Mesenchymal stem cell (in vitro differentiated cells and primary cell): ENCODE measurements at regions not wholly inside any gene's neighbourhood (a gene's known extent, or its start where the extent isn't known, plus 50 kb on each side); places are given as distances from the start of the nearest gene placed in this dataset.

Source experiments
- DNase-seq: peaks from one replicate; pipeline ENCODE4 v3.0.0-alpha.2; 2013
- H2AFZ ChIP-seq: one replicate; pipeline ENCODE4 v1.6.1; 2013; ENCODE audit warnings: low read depth, mild to moderate bottlenecking, control low read depth, inconsistent platforms, low read length, moderate library complexity
- H2AK5ac ChIP-seq: 2 replicates; pipeline ENCODE4 v1.6.1; 2013; ENCODE audit warnings: low read length, moderate library complexity, mild to moderate bottlenecking, inconsistent platforms; ENCODE audit not compliant: severe bottlenecking
- H2BK120ac ChIP-seq: one replicate; pipeline ENCODE4 v1.6.1; 2013; ENCODE audit warnings: low read depth, mild to moderate bottlenecking, inconsistent platforms, low read length, moderate library complexity
- H2BK12ac ChIP-seq, 2 experiments: one replicate each; pipeline ENCODE4 v1.6.1; 2013; ENCODE audit warnings: inconsistent platforms in 2 of 2, low read length in 2 of 2, mild to moderate bottlenecking in 2 of 2, moderate library complexity in 2 of 2, control low read depth in 1 of 2
- H2BK15ac ChIP-seq: one replicate; pipeline ENCODE4 v1.6.1; 2013; ENCODE audit warnings: mild to moderate bottlenecking, low read depth, inconsistent platforms; ENCODE audit not compliant: poor library complexity, severe bottlenecking
- H2BK5ac ChIP-seq: 2 replicates; pipeline ENCODE4 v1.6.1; 2013; ENCODE audit warnings: low read depth, mild to moderate bottlenecking, low read length, control low read depth, inconsistent platforms; ENCODE audit not compliant: poor library complexity, severe bottlenecking
- H3K14ac ChIP-seq, 2 experiments: one replicate each; pipeline ENCODE4 v1.6.1; 2013; ENCODE audit warnings: inconsistent platforms in 2 of 2, low read length in 2 of 2, control low read depth in 1 of 2, mild to moderate bottlenecking in 1 of 2, moderate library complexity in 1 of 2
- H3K18ac ChIP-seq, 2 experiments: one replicate each; pipeline ENCODE4 v1.6.1; 2013; ENCODE audit warnings: inconsistent platforms in 2 of 2, low read length in 2 of 2, control low read depth in 1 of 2, low read depth in 1 of 2, mild to moderate bottlenecking in 1 of 2
- H3K23ac ChIP-seq, 2 experiments: one replicate each; pipeline ENCODE4 v1.6.1; 2013; ENCODE audit warnings: inconsistent platforms in 2 of 2, low read length in 2 of 2, mild to moderate bottlenecking in 2 of 2, moderate library complexity in 2 of 2, control low read depth in 1 of 2
- H3K27ac ChIP-seq: 2 replicates; pipeline ENCODE4 v1.5.1; 2013; ENCODE audit warnings: mild to moderate bottlenecking, moderate library complexity, low read length, control low read depth, inconsistent platforms; ENCODE audit not compliant: poor library complexity, severe bottlenecking
- H3K27me3 ChIP-seq, 2 experiments: 2 replicates each; pipeline versions ENCODE4 v1.6.1 to v1.7.0; 2013; ENCODE audit warnings: low read length in 2 of 2, mild to moderate bottlenecking in 2 of 2, moderate library complexity in 2 of 2, control low read depth in 1 of 2, inconsistent platforms in 1 of 2; ENCODE audit not compliant: control insufficient read depth in 1 of 2, insufficient read depth in 1 of 2
- H3K36me3 ChIP-seq, 2 experiments: 2 replicates each; pipeline versions ENCODE4 v1.6.1 to v1.7.0; 2013; ENCODE audit warnings: low read length in 2 of 2, control low read depth in 1 of 2, inconsistent platforms in 1 of 2, low read depth in 1 of 2, mild to moderate bottlenecking in 1 of 2; ENCODE audit not compliant: insufficient read depth in 2 of 2, control insufficient read depth in 1 of 2
- H3K4ac ChIP-seq, 2 experiments: one replicate each; pipeline ENCODE4 v1.6.1; 2013; ENCODE audit warnings: inconsistent platforms in 2 of 2, low read length in 2 of 2, mild to moderate bottlenecking in 2 of 2, moderate library complexity in 2 of 2, control low read depth in 1 of 2, low read depth in 1 of 2
- H3K4me1 ChIP-seq: 2 replicates; pipeline ENCODE4 v1.6.1; 2013; ENCODE audit warnings: low read depth, low read length, control low read depth; ENCODE audit not compliant: control insufficient read depth, insufficient read depth
- H3K4me2 ChIP-seq: 2 replicates; pipeline ENCODE4 v1.6.1; 2013; ENCODE audit warnings: low read length, mild to moderate bottlenecking, inconsistent platforms; ENCODE audit not compliant: poor library complexity, severe bottlenecking
- H3K4me3 ChIP-seq, 2 experiments: 2 replicates each; pipeline versions ENCODE4 v1.5.1 to v1.7.0; 2013; ENCODE audit warnings: low read length in 2 of 2, mild to moderate bottlenecking in 2 of 2, control low read depth in 1 of 2, low read depth in 1 of 2; ENCODE audit not compliant: insufficient read depth in 1 of 2
- H3K79me1 ChIP-seq: replicated peaks from 2 replicates; pipeline ENCODE4 v1.6.1; 2013; ENCODE audit warnings: mild to moderate bottlenecking, control low read depth, low read length, inconsistent platforms; ENCODE audit not compliant: poor library complexity, severe bottlenecking
- H3K9ac ChIP-seq: 2 replicates; pipeline ENCODE4 v1.7.0; 2013; ENCODE audit warnings: mild to moderate bottlenecking, low read length, moderate library complexity
- H3K9me3 ChIP-seq: 2 replicates; pipeline ENCODE4 v1.7.0; 2013; ENCODE audit warnings: mild to moderate bottlenecking, low read length; ENCODE audit not compliant: control insufficient read depth
- H4K8ac ChIP-seq: one replicate; pipeline ENCODE4 v1.6.1; 2013; ENCODE audit warnings: inconsistent platforms, mild to moderate bottlenecking, low read length, moderate library complexity
- H4K91ac ChIP-seq: one replicate; pipeline ENCODE4 v1.6.1; 2013; ENCODE audit warnings: mild to moderate bottlenecking, low read length, inconsistent platforms
- WGBS: methylation state at CpG from one replicate; pipeline ENCODE4 v1.1.7; 2013; ENCODE audit warnings: mixed read lengths; 5-methylcytosine and 5-hydroxymethylcytosine counted together

DNA sequence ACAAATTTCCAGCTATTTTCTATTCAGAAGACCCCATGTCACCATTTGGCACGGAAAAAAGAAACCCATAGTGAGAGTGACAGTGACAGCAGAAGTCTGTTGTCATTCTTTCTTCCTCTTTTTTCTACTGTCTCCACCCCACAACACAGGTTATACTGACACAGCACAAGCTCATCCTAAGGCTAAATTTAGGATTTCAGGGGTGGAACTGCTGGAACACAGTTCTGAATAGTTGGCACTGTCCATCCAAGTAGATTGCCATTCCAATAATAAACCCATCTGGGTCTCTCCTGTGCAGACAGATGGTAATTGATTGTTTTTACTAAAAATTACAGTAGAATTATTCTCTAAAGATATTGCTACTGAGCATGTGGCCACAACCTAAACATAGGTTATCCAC lies 95.2 kb upstream of the C11orf87 start:
- Histone ChIP-seq H2BK120ac (no peak overlapping the region), H3K27ac (no peak overlapping the region), H3K18ac (no peak overlapping the region), H4K91ac (no peak overlapping the region), H3K4ac (no peak overlapping the region), H4K8ac (no peak overlapping the region), H3K9me3 (peaks cover 8% of the 10 kb centered on the region), H3K4me3 (no peak overlapping the region), H3K9ac (no peak overlapping the region), H3K27me3 (no peaks in the 10 kb centered on the region), H3K23ac (no peak overlapping the region), H2AFZ (no peak overlapping the region), H2AK5ac (no peak overlapping the region), H3K79me1 (no peaks in the 10 kb centered on the region), H2BK15ac (no peak overlapping the region), H3K36me3 (no peaks in the 10 kb centered on the region), H2BK5ac (no peak overlapping the region), H3K14ac (no peak overlapping the region), H3K4me2 (no peak overlapping the region), H3K4me1 (no peaks in the 10 kb centered on the region), H2BK12ac (no peak overlapping the region)
- DNase-seq, result no peak
- 69% methylated on average over 1 of the region's 1 CpG for WGBS

DNA sequence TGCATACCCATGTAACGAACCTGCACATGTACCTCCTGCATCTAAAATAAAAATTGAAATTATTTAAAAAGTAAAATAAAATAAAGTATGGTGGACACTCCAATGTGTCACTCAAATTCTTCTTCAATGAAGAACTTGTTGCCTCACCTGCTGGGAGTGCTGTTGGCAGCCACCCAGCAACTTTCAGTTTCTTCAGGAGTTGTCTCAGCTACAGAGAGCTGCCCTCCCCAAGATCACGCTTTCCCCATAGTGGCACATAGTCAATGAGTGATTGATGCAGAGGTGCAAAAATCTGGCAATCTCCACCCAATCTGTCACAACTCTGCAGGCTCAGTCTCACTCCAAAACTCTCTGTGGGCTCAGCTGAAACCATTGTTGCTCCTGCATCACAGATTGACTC lies 92.3 kb upstream of the C11orf87 start:
- H3K4me2 ChIP-seq, result no peak overlapping the region
- no peak overlapping the region for H2BK120ac ChIP-seq
- DNase-seq, result no peak
- H4K91ac ChIP-seq, result no peak overlapping the region
- H3K4me3 ChIP-seq, result no peak overlapping the region
- H2BK15ac ChIP-seq, result no peak overlapping the region
- 93% methylated on average over 1 of the region's 2 CpGs for WGBS
- no peak overlapping the region for H3K18ac ChIP-seq
- peaks cover 8% of the 10 kb centered on the region for H3K9me3 ChIP-seq
- H3K9ac ChIP-seq, result no peak overlapping the region
- no peaks in the 10 kb centered on the region for H3K79me1 ChIP-seq
- H2BK5ac ChIP-seq, result no peak overlapping the region
- H3K4me1 ChIP-seq, result no peaks in the 10 kb centered on the region
- H2AFZ ChIP-seq, result no peak overlapping the region
- H3K27me3 ChIP-seq, result no peaks in the 10 kb centered on the region
- no peak overlapping the region for H3K14ac ChIP-seq
- no peak overlapping the region for H3K27ac ChIP-seq
- H2BK12ac ChIP-seq, result no peak overlapping the region
- no peak overlapping the region for H2AK5ac ChIP-seq
- H3K23ac ChIP-seq, result no peak overlapping the region
- no peak overlapping the region for H3K4ac ChIP-seq
- H4K8ac ChIP-seq, result no peak overlapping the region
- H3K36me3 ChIP-seq, result no peaks in the 10 kb centered on the region

DNA sequence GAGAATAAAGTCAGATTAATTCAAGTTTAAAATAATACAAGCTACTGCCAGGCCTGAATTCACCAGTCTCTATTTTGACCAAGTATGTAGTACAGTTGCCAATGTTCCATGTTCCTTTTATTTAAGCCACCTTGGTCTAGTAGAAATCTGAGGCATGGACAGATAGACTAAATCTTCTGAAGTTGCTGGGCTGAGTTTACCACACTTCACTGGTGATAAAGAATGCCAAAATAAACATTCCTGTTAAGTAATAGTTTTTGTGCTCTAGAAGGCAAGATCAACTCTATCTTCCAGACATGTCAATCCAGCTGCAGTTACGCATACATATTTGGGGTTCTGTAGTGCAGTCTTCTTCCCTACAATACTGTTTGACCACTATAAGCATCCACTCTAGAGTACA lies 83.9 kb upstream of the C11orf87 start:
- no peak overlapping the region for H3K9ac ChIP-seq
- H3K36me3 ChIP-seq, result no peaks in the 10 kb centered on the region
- no peak overlapping the region for H3K18ac ChIP-seq
- no peak overlapping the region for H3K27ac ChIP-seq
- no peak overlapping the region for H2AFZ ChIP-seq
- H3K23ac ChIP-seq, result no peak overlapping the region
- no peak overlapping the region for H3K4me2 ChIP-seq
- H4K8ac ChIP-seq, result no peak overlapping the region
- no peak overlapping the region for H3K4me3 ChIP-seq
- H2BK5ac ChIP-seq, result no peak overlapping the region
- H2AK5ac ChIP-seq, result no peak overlapping the region
- H3K27me3 ChIP-seq, result no peaks in the 10 kb centered on the region
- no peaks in the 10 kb centered on the region for H3K9me3 ChIP-seq
- H3K4me1 ChIP-seq, result no peaks in the 10 kb centered on the region
- no peak overlapping the region for H2BK15ac ChIP-seq
- no peak overlapping the region for H2BK12ac ChIP-seq
- no peak for DNase-seq
- no peak overlapping the region for H2BK120ac ChIP-seq
- H3K79me1 ChIP-seq, result no peaks in the 10 kb centered on the region
- no peak overlapping the region for H3K14ac ChIP-seq
- 100% methylated on average over 1 of the region's 1 CpG for WGBS
- no peak overlapping the region for H4K91ac ChIP-seq
- no peak overlapping the region for H3K4ac ChIP-seq

- H2BK5ac ChIP-seq, result no peak overlapping the region
- H2AFZ ChIP-seq, result no peak overlapping the region
- DNase-seq, result no peak
- H3K4ac ChIP-seq, result no peak overlapping the region
- WGBS, result 58% methylated on average over 2 of the region's 2 CpGs
- no peak overlapping the region for H3K4me2 ChIP-seq
- H3K18ac ChIP-seq, result no peak overlapping the region
- H2BK12ac ChIP-seq, result no peak overlapping the region
- H3K23ac ChIP-seq, result no peak overlapping the region
- peaks cover 14% of the 10 kb centered on the region for H3K9me3 ChIP-seq
- H2AK5ac ChIP-seq, result no peak overlapping the region
- H2BK15ac ChIP-seq, result no peak overlapping the region
- H3K9ac ChIP-seq, result no peak overlapping the region
- H4K91ac ChIP-seq, result no peak overlapping the region
- no peak overlapping the region for H4K8ac ChIP-seq
- H3K79me1 ChIP-seq, result no peaks in the 10 kb centered on the region
- no peaks in the 10 kb centered on the region for H3K36me3 ChIP-seq
- no peaks in the 10 kb centered on the region for H3K4me1 ChIP-seq
- no peak overlapping the region for H2BK120ac ChIP-seq
- no peak overlapping the region for H3K4me3 ChIP-seq
- no peak overlapping the region for H3K27ac ChIP-seq
- H3K14ac ChIP-seq, result no peak overlapping the region
- H3K27me3 ChIP-seq, result no peaks in the 10 kb centered on the region
Observed at GRCh38 chr11:109342261-109342660, 79.7 kb upstream of the C11orf87 start.
